GM12874 (cell line): ENCODE measurements at regions not wholly inside any gene's neighbourhood (a gene's known extent, or its start where the extent isn't known, plus 50 kb on each side); places are given as distances from the start of the nearest gene placed in this dataset.

Experiments used
- CTCF ChIP-seq: IDR thresholded peaks from 2 replicates; pipeline ENCODE4 v1.5.1; 2011; ENCODE audit warnings: low read depth, mild to moderate bottlenecking, control low read depth, low read length, moderate library complexity; ENCODE audit not compliant: insufficient read depth

- TF ChIP-seq CTCF, result no peak
Measured at GRCh38 chr13:22748866-22749577, 431.8 kb upstream of the SGCG start.

- no peak for TF ChIP-seq CTCF
Measured at GRCh38 chr13:22749626-22750025, 431.2 kb upstream of the SGCG start.

- TF ChIP-seq CTCF, result no peak
Measured at GRCh38 chr13:22757530-22758120, 423.2 kb upstream of the SGCG start.

- no peak for TF ChIP-seq CTCF
Measured at GRCh38 chr13:22758245-22758644, 422.5 kb upstream of the SGCG start.

- no peak for TF ChIP-seq CTCF
Measured at GRCh38 chr13:22761709-22762108, 419.1 kb upstream of the SGCG start.

- no peak for TF ChIP-seq CTCF
Measured at GRCh38 chr13:22765547-22765946, 415.2 kb upstream of the SGCG start.

GRCh38 chr13:22770891-22771290 lies 409.9 kb upstream of the SGCG start:
- TF ChIP-seq CTCF, result no peak

GRCh38 chr13:22773465-22773864 lies 407.3 kb upstream of the SGCG start:
- no peak for TF ChIP-seq CTCF
